Activated CD4-positive, alpha-beta T cell treated with anti-CD3 and anti-CD28 coated beads, Interleukin-2, amount 50 U/mL, for 1 hour (primary cell): ENCODE measurements at regions not wholly inside any gene's neighbourhood (a gene's known extent, or its start where the extent isn't known, plus 50 kb on each side); places are given as distances from the start of the nearest gene placed in this dataset.

ENCODE experiments used
- DNase-seq: peaks from one replicate; pipeline ENCODE4 v3.0.0-alpha.2; 2020

DNA sequence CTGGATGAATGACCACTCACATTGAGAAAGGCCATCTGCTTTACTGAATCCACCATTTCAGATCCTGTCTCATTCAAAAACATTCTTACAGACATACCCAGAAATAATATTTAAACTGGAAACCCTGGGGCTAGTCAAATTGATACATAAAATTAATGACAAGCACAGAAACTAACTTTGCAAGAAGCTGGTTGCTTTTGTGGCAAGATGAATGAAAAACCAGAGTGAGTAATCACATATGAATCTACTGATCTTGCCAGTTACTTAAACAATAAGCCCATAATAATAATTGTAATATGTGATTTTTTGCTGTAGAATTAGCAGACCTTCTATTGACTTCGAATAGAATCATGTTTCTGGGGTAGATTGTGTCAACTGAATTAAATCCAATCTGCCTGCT, 235.1 kb downstream of the PPARGC1A start:
- no peak for DNase-seq

DNA sequence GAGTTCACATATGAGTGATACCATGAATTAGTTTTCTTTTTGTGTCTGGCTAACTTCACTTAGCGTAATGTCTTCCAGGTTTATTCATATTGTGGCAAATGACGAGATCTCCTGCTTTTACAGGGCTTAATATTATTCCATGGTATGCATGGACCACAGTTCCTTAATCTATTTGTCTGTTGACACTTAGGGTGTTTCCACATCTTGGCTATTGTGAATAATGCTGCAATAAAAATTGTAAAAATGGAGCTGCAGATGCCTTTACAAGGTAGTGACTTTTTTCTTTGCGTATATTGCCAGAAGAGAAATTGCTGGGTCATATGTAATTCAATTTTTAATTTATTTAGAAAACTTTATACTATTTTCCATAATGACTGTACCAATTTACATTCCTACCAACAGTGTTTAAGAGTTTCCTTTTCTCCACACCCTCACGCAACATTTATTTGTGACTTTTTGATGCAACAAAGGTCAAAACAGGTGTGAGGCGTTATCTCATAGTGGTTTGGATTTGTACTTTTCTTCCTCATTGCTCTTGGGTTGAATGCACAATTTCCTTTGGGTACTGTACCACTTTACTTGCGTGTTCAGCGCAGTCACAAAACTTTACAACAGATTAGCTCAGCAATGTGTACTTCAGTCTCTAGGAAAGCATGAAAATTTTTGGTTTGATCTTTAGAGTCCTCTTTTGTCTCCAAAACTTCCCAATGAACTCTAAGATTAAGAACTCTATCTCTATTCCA, 240.8 kb downstream of the PPARGC1A start:
- DNase-seq: no peak

DNA sequence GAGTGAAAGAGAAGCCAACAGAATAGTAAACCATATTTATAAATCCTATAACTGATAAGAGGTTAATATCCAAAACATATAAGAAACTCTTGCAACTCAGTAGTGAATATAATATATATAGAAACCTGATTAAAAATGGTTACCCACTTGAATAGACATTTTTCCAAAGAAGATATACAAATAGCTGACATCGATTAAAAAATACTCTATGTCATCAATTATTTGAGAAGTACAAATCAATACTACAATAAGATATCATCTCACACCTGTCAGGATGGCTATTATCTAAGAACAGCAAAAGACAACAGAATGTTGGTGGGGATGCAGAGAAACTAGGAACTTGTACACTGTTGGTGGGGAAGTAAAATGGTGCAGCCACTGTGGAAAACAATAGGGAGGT, 254.4 kb downstream of the PPARGC1A start:
- DNase-seq: no peak

DNA sequence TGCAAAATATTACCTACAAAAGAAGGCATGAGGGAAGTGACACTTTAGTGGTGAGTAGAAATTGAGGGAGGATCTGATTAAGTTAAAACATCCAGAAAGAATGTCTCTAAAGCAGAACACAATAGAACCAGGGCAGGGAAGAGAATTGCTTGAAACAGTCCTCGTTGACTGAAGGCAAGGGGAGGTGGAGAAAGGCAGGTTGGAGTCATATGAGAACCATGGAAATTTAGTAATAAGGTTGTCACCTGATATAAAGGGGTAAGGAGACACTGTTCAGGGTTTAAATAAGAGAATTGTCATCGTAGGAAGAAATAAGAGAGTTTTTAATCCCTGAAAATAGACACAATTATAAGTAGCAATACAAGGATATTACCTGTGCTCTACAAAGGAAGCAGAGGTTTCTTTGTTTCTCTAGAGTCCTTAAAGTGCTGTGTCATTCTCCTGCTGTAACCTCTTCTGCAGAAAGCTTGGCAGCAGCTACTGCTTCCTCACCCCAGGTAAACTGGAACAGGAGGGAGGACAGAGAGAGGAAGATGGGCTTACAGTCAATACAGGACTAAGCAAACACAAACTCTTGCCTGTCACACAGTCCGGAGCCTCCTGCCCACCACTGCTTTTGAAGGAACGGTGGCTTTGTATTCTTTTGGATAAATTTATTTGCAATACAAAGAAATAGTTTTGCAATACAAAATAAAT, 258.4 kb downstream of the PPARGC1A start:
- no peak for DNase-seq

DNA sequence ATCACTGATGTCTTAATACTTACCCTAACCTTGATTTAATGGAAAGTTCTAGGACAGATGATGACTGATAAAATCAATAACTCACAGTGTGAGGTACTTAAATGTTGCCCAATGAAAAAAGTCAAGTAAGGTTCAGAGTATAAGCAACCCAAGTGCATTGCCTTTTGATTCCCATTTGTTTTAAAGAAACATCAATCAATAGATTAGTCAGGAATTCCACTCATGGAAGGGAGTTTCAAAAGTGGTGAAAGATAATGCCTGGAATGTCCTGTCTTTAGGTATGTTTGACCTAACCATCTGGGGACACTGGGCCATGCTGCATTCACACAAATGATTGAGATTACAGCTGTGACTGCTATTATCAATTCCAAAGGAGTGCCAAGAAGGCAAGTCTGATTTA, 259.7 kb downstream of the PPARGC1A start:
- no peak for DNase-seq

DNA sequence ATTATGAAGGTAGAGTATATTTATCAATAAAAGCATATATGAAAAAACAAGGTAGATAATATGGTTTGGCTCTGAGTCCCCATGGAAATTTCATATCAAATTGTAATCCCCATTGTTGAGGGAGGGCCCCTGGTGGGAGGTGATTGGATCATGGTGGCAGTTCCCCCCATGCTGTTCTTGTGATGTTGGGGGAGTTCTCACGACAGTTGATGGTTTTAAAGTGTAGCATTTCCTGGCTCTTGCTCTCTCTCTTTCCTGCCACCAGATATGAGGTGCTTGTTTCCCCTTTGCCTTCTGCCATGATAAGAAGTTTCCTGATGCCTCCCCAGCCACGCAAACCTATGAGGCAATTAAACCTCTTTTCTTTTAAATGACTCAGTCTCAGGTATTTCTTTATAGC, 260.4 kb downstream of the PPARGC1A start:
- DNase-seq: no peak

DNA sequence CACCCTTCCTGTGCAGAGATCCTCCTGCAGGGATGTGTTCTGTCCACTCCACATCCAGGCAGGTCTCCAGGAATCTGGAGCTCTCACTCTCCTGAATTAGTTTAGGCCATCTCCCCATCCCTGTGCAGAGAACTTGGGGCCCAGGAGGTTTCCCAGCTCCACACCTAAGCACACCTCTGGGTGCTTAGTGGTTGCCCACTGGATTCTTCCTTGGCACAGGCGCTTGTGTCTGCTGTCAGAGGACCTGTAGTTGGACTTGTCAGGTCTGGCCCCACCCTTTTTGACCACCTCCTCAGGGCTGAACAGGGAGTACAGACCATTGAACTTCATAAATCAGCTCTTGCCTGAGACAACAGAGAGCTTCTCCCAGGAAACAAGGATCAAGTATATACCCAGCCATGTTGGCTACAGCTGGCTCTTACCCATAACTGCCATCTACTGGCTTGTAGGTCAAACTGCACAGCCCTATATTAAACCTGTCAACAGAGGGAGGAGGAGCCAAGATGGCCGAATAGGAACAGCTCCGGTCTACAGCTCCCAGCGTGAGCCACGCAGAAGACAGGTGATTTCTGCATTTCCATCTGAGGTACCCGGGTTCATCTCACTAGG, 275.5 kb downstream of the PPARGC1A start:
- no peak for DNase-seq

DNA sequence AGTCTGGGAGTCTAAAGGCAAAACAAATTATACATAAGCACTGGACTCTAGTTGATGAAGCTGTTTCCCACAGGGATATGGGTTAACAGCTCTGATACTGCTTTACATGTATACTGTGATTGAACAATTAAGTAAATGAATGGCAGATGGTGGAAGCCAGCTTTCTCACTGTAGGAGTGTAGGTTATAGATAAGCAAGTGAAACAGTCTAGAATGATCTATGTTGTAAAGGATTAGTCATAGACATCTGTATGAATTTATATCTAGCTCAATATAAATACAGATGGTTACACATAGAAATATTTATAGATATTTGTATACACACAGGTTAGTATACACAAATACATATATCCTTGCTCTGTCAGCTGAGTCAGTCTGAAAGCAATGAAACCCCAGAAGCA, 276.1 kb downstream of the PPARGC1A start:
- DNase-seq: no peak

DNA sequence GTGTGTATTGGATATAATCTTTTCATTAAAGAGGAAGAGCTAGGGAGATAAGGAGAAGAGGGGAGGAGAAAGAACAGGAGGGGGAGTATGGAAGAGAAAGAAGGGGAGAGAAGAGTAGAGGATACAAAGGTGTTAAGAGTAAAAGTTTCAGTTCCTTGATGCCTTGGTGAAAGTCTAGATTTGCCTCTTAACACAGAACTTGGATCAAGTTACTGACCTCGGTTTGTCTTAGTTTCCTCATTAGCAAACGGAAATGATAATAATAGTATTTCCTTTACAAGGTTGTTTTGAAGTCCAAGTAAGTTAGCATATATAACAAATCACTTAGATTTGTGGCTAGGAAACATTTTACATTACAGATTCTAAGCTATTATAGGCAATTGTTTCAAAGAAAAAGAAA, 287.1 kb downstream of the PPARGC1A start:
- no peak for DNase-seq

DNA sequence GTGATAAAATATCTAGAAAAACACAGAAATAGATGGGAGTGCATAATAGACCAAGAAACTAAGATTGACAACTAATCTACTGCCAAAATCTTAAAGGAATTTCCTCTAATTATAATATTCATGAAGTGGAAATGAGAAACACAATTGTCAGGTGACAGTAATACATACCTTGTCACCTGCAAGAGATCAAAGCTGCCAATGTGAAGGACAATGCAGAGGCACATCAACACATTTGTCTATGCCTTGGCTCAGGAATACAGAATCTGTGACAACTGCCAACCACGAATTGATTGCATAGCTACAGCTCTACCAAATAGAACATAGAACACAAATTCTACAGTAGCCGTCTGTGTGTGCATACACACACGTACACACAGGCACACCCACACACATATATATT, 295.7 kb downstream of the PPARGC1A start:
- no peak for DNase-seq

DNA sequence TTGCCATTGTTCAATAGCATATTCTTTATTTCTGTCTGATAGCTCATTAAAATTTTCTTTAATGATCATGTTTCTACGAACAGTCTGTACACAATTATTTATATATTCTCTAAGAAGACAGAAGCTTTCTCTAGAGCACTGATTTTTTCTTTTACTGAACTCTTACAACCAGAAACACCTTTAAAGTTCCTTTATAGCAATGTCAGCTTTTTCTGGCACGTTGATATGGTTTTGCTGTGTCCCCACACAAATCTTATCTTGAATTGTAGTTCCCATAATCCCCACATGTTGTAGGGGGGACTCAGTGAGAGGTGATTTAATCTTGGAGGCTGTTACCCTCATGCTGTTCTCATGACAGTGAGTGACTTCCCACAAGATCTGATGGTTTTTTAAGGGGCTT, 299.4 kb downstream of the PPARGC1A start:
- no peak for DNase-seq

DNA sequence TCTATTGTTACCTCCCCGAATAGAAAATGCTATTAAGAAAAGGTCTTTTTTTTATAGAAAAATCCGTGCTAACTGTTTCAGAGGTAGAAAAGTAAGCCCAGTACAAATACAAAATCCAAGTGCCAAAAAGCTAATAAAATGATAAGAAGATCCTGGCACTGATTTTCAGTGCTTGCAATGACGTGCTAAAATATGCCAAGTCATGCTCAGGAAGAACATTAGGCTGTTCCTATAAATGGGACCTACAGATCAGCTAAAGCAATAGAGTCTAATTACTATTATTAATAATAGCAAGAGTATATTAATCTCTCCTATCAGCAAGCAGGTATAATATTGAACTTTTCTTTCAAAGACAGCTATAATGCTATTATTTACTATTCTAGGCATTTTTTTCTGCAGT, 305.8 kb downstream of the PPARGC1A start:
- no peak for DNase-seq

DNA sequence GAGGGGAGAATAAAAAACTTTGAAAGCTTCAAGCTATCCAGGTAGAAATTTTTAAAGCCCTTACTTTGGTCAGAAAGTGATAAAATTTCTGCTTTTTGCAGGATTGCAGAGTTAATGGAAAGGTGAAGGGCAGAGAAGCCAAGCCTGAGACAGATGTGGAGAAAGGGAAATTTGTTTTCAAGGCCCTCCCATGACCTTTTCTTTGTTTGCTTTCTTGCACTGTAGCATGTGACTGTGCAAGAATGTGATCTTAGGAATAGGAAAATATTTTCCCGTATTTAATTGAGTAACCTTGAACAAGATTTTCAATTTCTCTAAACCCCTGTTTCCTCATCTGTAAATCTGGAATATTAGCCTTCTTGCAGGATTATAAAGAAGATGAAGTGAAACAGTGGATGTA, 307.2 kb downstream of the PPARGC1A start:
- no peak for DNase-seq

DNA sequence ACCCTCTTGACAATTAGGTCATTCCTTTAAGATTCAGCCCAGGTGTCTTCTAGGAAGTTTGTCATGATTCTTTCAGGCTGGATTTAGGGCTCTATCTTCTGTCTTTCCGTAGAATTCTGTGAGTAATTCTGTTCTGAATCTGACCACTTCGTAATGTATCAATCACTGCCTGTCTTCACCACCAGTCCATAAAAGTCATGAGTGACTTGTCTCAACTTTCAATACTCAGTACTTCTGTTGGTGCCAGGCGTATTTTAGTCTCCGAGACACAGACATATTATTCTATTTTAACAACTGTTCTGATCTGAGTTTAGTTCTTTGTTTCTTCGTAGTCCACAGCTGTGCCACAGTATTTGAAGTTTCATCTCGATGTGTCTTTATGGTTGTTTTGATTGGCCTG, 310.7 kb downstream of the PPARGC1A start:
- no peak for DNase-seq

DNA sequence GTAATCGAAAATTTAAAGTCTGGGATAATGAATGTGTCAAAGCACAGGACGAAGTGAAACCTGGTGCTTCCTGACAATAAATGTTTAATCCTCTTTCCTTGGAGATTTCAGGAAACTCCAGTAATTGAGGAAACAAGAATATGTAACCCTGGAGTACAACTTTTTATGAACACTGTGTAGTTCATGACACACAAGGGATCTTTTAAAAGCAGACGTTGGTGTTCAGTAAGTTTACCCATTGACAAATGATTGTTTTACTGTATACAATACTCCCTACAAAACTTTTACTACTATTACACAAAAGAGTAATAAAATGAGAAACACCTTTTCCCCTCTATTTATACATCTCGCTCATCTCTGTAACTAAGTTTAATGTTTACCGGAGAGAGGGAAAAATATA, 312.4 kb downstream of the PPARGC1A start:
- no peak for DNase-seq

DNA sequence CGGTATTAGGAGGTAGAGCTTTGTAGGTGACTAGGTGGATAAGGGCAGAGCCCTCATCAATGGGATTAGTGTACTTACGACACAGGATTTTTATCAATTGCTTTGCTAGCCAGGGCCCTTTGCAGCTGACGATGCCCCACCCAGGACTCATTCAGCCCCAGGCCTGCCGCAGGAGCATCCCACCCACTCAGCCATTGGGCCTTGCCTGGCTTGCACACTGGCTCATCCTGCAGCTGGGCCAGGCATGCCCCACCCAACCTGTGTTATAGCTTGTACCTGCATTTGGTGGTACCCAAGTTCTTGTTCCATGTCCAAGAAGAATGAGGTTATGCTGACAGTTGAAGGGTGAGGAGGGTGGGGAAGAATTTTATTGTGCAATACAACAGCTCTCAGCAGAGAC, 317.5 kb downstream of the PPARGC1A start:
- DNase-seq: no peak

DNA sequence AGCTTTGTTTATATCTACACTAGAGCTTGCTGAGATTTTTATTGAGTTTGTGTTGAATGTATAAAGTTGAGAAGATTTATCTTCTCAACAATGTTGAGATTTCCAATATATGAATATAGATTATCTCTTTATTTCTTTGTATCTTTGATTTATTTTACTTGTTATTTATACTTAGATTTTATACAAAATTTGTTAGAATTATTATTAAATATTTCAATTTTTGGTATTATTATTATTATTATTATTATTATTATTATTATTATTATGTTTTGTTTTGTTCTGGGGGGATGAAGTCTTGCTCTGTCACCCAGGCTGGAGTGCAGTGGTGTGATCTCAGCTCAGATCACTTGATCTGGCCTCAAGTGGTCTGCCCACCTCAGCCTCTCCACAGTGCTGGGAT, 322.5 kb downstream of the PPARGC1A start:
- no peak for DNase-seq

DNA sequence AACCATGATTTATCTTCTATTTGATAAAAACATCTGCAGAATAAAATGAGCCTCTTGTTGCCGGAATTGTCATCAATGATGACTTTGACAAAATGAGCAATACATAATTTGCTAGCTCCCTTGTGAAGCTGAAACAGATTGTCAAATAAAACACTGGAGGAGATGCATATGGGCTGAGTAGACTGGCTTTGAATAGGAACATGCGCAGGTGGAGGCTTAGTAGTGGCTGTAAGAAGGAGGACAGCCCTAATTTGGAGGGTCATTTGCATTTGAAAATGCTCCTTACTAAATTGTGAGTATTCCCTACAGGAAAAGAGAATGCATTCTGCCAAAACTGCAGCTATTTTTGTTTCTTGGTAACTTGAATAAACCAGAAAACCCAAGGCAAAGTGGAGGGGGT, 329.1 kb downstream of the PPARGC1A start:
- DNase-seq: no peak

DNA sequence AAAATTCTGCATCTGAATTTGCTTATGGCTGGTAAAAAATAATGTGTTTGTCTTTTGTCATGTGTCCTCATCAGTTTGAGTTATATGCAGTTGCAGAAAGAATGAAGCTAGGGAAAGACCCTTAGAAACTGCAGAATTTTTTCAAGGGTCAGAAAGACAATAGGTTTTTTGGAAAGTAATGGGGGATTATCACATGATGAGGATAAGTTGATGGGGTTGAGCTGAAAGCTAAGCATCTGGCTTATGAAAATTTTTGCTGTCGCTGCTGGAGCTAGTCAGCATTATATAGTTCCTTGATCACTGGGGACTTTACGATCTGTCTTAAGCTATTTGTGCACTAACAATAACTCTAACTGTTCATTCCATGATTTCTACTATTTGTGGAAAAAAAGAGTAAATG, 331.7 kb downstream of the PPARGC1A start:
- no peak for DNase-seq

DNA sequence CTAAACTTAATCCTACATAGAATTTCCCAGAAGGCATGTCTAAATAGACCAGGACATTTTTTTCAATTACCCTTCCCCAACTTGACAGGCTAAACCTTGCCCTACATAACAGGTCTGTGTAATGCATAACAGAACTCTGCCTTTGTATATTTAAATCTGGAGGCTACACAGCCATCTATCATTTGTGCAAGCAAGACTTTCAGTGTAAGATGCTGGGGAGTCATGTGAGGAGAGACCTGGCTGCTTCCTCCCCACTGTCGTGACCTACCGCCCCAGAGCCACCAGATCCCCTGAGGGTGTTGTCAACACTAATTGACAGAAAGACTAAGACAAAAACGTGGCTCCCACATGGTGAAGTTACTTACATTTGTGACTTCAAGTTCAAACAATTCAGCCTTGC, 342.2 kb downstream of the PPARGC1A start:
- no peak for DNase-seq

DNA sequence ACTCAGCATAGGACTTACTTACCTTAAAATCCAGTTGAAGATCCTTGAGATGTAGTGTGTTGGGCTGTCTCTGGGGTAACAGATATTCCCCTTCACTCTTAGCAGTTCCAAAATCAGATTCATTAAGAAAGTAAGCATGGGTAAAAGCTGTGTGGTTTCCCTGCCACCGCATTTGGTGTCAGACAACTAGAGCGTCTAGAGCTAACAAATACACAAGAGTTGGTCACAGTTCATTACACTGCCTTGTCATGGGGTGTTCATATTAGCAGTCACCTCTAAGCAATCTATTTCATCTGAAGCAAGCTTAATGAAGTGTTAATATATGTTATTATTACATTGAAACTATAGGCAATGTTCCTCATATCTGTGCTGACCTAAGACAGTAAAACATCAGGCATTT, 342.8 kb downstream of the PPARGC1A start:
- DNase-seq: no peak

DNA sequence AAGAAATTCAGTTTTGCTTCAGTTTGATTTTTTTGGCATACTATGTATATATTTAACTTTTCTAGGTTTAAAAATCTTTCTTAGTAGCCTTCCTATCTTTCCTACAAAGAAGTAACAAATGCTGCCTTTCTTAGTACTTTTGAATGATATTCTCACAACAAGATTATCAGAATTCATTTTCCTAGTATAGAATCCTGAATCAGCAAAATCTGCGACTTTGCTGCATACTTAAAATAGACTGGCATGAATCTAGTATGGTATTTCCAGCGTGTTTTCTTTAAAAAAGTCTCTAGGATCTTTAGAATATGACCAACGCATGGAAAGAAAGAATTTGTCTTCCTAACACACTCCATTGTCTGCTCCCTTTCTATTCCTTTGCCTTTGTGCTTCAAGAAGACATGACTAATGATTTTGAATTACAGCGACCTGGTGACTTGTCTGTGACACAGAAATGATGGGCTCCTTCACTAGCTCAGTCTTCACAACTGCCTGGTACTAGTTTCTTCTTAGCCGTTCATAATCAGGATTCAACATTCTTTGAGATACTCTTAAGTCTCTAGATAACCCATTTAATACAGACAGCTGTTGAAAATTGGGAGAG, 349.8 kb downstream of the PPARGC1A start:
- DNase-seq: no peak

DNA sequence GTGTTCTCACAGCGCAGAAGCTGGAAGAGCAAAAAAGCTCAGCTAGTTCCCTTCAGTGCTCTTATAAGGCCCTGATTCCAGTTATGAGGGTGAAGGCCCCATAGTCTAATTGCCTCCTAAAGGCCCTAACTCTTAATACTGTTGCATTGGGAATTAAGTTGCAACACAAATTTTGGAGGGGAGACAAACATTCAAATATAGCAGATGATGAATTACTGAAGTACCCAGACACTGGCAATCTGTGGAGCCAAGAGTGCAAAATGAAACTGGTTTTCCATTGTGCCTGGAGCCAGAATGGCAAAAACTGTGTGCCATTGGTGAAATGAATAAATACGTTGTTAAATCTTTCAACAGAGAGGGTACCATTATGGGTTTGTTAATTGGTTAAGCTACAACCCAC, 356.0 kb downstream of the PPARGC1A start:
- no peak for DNase-seq

DNA sequence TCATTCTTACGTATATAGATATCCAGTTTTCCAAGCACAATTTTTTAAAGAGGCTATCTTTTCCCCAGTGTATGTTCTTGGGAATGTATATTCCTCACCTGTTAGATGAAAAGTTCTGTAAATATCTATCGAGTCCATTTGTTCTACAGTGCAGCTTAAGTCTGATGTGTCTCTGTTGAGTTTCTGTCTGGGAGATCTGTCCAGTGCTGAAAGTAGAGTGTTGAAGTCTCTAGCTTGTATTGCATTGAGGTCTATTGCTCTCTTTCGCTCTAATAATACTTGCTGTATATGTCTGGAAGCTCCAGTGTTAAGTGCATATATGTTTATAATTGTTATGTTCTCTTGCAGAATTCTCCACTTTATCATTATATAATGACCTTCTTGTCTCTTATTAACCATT, 373.1 kb downstream of the PPARGC1A start:
- DNase-seq: no peak
